PC-9 (cell line): ENCODE measurements at regions not wholly inside any gene's neighbourhood (a gene's known extent, or its start where the extent isn't known, plus 50 kb on each side); places are given as distances from the start of the nearest gene placed in this dataset.

Source experiments
- BruUV-seq: library from RNA; stranded (reverse); fragments of 400-500 nt; replicated peaks from 2 replicates; lab custom pipeline; 2021; lab: Mats Ljungman, UMichigan
- CTCF ChIA-PET: fragments of 300-600 bp; sonication (Branson Sonifier 250); formaldehyde crosslinking; loops from one replicate; lab custom pipeline; 2022; ENCODE audit warnings: antibody characterized with exemption; lab: Charles Lee
- POLR2A ChIA-PET: fragments of 300-600 bp; sonication (Branson Sonifier 250); formaldehyde crosslinking; loops from one replicate; lab custom pipeline; 2022; ENCODE audit warnings: antibody characterized with exemption; ENCODE audit not compliant: unreplicated experiment; lab: Charles Lee
- DNase-seq, 2 experiments: peaks; one replicate each; pipeline versions ENCODE4 v3.0.0 to v3.0.0-alpha.2; 2015 to 2022; ENCODE audit warnings: mixed read lengths in 1 of 2
- H2AFZ ChIP-seq: fragments of 200-600 bp; sonication (generic); 2 replicates; pipeline ENCODE4 v1.8.1; 2017; ENCODE audit warnings: antibody characterized with exemption
- H3F3A ChIP-seq: fragments of 200-600 bp; sonication (generic); 2 replicates; pipeline ENCODE4 v1.8.1; 2017; ENCODE audit warnings: antibody characterized with exemption, mild to moderate bottlenecking, low read depth; ENCODE audit not compliant: insufficient read depth
- H3K27ac ChIP-seq: fragments of 200-600 bp; sonication (generic); 2 replicates; pipeline ENCODE4 v1.6.1; 2016; ENCODE audit warnings: mixed run types
- H3K27me3 ChIP-seq: fragments of 200-600 bp; sonication (generic); 2 replicates; pipeline ENCODE4 v1.6.1; 2016; ENCODE audit warnings: low read depth, mixed run types; ENCODE audit not compliant: insufficient read depth
- H3K36me3 ChIP-seq: fragments of 200-600 bp; sonication (generic); 2 replicates; pipeline ENCODE4 v1.6.1; 2016; ENCODE audit warnings: low read depth, mixed run types
- H3K4me1 ChIP-seq: fragments of 200-600 bp; sonication (generic); replicated peaks from 2 replicates; pipeline ENCODE4 v1.6.1; 2016; ENCODE audit warnings: mixed run types; ENCODE audit not compliant: insufficient read depth
- H3K4me2 ChIP-seq: fragments of 200-600 bp; sonication (generic); 2 replicates; pipeline ENCODE4 v1.6.1; 2017; ENCODE audit warnings: mixed run types
- H3K4me3 ChIP-seq: fragments of 200-600 bp; sonication (generic); 2 replicates; pipeline ENCODE4 v1.6.1; 2016; ENCODE audit warnings: mixed run types
- H3K79me2 ChIP-seq: fragments of 200-600 bp; sonication (generic); 2 replicates; pipeline ENCODE4 v1.6.1; 2017; ENCODE audit warnings: low read depth, mixed run types
- H3K9me2 ChIP-seq: fragments of 200-600 bp; sonication (generic); 2 replicates; pipeline ENCODE4 v1.8.1; 2017; ENCODE audit warnings: mild to moderate bottlenecking; ENCODE audit not compliant: insufficient read depth
- H3K9me3 ChIP-seq: fragments of 200-600 bp; sonication (generic); 2 replicates; pipeline ENCODE4 v1.8.1; 2016; ENCODE audit warnings: low read depth; ENCODE audit not compliant: insufficient read depth
- H4K20me1 ChIP-seq: fragments of 200-600 bp; sonication (generic); 2 replicates; pipeline ENCODE4 v1.8.1; 2017; ENCODE audit not compliant: insufficient read depth
- EZH2 ChIP-seq: fragments of 200-600 bp; sonication (generic); IDR thresholded peaks from 2 replicates; pipeline ENCODE4 v1.8.0; 2017; ENCODE audit warnings: antibody characterized with exemption, low read depth
- intact Hi-C: fragments of 100-400 bp; cut with micrococcal nuclease; formaldehyde crosslinking; loops from one replicate; pipeline ENCODE4 v1.10.0; 2022; ENCODE audit not compliant: unreplicated experiment
- TF ChIP-seq, protein P1 (sequence below): fragments of 200-600 bp; sonication (generic); conservative IDR thresholded peaks from 2 replicates; pipeline ENCODE4 v1.6.1; 2017; ENCODE audit warnings: mixed run types, antibody characterized with exemption, mild to moderate bottlenecking, moderate library complexity

DNA sequence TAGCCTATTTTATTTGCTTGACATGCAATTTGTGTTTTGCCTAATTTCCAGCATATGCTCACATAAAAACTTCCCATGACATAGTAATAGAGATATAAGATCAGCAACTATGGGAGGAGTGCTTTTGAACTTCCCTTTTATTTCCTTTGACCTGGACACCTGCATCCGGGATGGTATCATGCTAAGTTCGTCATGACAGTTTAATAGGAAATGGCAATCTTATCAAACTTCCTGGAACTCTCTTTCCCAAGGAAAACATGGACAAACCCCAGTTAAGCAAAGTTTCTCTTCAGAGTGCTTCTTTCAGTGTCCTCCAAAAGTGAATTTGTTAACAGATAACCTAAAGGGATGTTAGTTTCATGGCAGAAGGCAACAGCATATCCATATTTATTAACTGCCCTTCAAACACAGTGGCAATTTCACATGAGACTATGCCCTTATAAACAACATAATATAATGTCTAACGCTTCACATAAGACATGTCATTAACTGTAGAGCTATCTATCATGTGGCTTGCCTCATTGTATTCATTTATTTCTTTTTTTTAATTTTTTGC, 474.7 kb upstream of the SEMA3A start:
- Histone ChIP-seq H3K9me2 (no peaks in the 10 kb centered on the region; the same call in 1 of the 2 replicates), H4K20me1 (no peaks in the 10 kb centered on the region), H2AFZ (no peak overlapping the region), H3K9me3 (no peaks in the 10 kb centered on the region), H3K27me3 (no peaks in the 10 kb centered on the region), H3K4me3 (no peak overlapping the region), H3K4me2 (no peak overlapping the region), H3K27ac (no peak overlapping the region), H3K4me1 (peaks cover 6% of the 10 kb centered on the region; the same call in 1 of the 2 replicates), H3K79me2 (no peaks in the 10 kb centered on the region), H3K36me3 (no peaks in the 10 kb centered on the region; the same call in 1 of the 2 replicates), H3F3A (0 out of 2 replicates have a peak, but pooled peaks cover 4% of the 10 kb centered on the region)
- no TSS peak for BruUV-seq
- DNase-seq: no peak
- intact Hi-C loops: no loop called here
- ChIA-PET POLR2A (no interaction called here), CTCF (no interaction called here)
- no peak for TF ChIP-seq EZH2
- TF ChIP-seq, protein P1, sequence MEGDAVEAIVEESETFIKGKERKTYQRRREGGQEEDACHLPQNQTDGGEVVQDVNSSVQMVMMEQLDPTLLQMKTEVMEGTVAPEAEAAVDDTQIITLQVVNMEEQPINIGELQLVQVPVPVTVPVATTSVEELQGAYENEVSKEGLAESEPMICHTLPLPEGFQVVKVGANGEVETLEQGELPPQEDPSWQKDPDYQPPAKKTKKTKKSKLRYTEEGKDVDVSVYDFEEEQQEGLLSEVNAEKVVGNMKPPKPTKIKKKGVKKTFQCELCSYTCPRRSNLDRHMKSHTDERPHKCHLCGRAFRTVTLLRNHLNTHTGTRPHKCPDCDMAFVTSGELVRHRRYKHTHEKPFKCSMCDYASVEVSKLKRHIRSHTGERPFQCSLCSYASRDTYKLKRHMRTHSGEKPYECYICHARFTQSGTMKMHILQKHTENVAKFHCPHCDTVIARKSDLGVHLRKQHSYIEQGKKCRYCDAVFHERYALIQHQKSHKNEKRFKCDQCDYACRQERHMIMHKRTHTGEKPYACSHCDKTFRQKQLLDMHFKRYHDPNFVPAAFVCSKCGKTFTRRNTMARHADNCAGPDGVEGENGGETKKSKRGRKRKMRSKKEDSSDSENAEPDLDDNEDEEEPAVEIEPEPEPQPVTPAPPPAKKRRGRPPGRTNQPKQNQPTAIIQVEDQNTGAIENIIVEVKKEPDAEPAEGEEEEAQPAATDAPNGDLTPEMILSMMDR: no peak

DNA sequence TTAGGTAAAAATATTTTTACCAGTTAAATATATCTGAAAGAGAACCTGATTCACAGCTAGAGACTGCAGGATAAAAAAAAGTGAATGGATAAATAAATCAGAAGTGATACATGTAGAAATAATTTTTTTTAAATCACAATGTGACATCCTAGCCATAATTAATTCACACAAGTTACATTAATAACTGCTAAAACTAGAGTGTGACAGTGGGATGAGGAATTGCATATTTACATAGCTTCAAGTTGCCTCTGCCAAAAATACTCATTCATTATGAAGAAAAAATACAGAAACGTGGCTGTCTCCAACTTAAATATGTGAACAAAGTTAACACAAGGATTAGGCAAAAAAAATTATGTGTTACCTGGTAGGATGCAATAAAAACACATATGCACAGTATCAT, 473.5 kb upstream of the SEMA3A start:
- H3K9me3 ChIP-seq: no peaks in the 10 kb centered on the region
- DNase-seq: no peak
- intact Hi-C loops: no loop called here
- 0 out of 2 replicates have a peak, but pooled peaks cover 4% of the 10 kb centered on the region for H3F3A ChIP-seq
- TF ChIP-seq, protein P1: no peak
- TF ChIP-seq EZH2: no peak
- no peak overlapping the region for H3K4me2 ChIP-seq
- CTCF ChIA-PET: no interaction called here
- H3K79me2 ChIP-seq: no peaks in the 10 kb centered on the region
- no peak overlapping the region for H3K27ac ChIP-seq
- no peak overlapping the region for H2AFZ ChIP-seq
- no peaks in the 10 kb centered on the region for H3K27me3 ChIP-seq
- H3K9me2 ChIP-seq: no peaks in the 10 kb centered on the region; the same call in 1 of the 2 replicates
- H3K4me1 ChIP-seq: peaks cover 7% of the 10 kb centered on the region; the same call in 1 of the 2 replicates
- H4K20me1 ChIP-seq: no peaks in the 10 kb centered on the region
- no peak overlapping the region for H3K4me3 ChIP-seq
- POLR2A ChIA-PET: no interaction called here
- H3K36me3 ChIP-seq: no peaks in the 10 kb centered on the region; the same call in 1 of the 2 replicates
- BruUV-seq: no TSS peak

DNA sequence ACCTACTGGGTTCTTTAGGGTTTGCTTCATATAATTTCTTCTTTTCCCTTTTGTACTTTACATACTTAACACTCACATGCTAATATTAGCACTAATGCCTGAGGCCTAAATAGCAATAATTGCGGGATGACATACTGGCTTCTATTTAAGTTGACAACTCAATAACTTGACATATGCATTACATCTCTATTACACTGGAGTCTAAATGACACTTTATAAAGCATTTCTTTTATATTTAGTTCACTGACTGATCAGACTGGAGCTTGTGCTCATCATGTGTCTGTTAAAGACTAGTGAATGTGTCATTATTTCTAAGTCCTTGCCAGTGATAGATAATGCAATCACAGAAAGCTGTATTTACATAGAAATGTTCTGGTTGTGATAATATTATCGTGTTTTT, 472.1 kb upstream of the SEMA3A start:
- no TSS peak for BruUV-seq
- intact Hi-C loops: no loop called here
- no peak overlapping the region for H3K27ac ChIP-seq
- H3K4me1 ChIP-seq: peaks cover 7% of the 10 kb centered on the region; the same call in 1 of the 2 replicates
- no peak for TF ChIP-seq EZH2
- TF ChIP-seq, protein P1: no peak
- H3K4me2 ChIP-seq: no peak overlapping the region
- no peak overlapping the region for H3K4me3 ChIP-seq
- DNase-seq: no peak
- H3K79me2 ChIP-seq: no peaks in the 10 kb centered on the region
- H3F3A ChIP-seq: 0 out of 2 replicates have a peak, but pooled peaks cover 4% of the 10 kb centered on the region
- H3K36me3 ChIP-seq: no peaks in the 10 kb centered on the region; the same call in 1 of the 2 replicates
- ChIA-PET CTCF (no interaction called here), POLR2A (no interaction called here)
- H3K9me3 ChIP-seq: peaks cover 4% of the 10 kb centered on the region; the same call in 1 of the 2 replicates
- no peak overlapping the region for H2AFZ ChIP-seq
- no peaks in the 10 kb centered on the region for H4K20me1 ChIP-seq
- H3K27me3 ChIP-seq: no peaks in the 10 kb centered on the region
- no peaks in the 10 kb centered on the region; the same call in 1 of the 2 replicates for H3K9me2 ChIP-seq
